HG03354 (cell line): ENCODE measurements at regions not wholly inside any gene's neighbourhood (a gene's known extent, or its start where the extent isn't known, plus 50 kb on each side); places are given as distances from the start of the nearest gene placed in this dataset.
"Not testable (repeated sequence)": the region's sequence is repeated elsewhere in the genome, so short reads cannot be mapped to it uniquely, and the experiment has no call there.

Experiments
- ATAC-seq: cut with Tn5 transposase; IDR thresholded peaks from one replicate; pipeline ENCODE4 v1.9.1; 2021; ENCODE audit warnings: mild to moderate bottlenecking; ENCODE audit not compliant: unreplicated experiment, poor library complexity, severe bottlenecking

- no peak for ATAC-seq
Observed at GRCh38 chr3:163474766-163475165, 1603.5 kb downstream of the SI start.

GRCh38 chr3:163468531-163469335 lies 1609.6 kb downstream of the SI start:
- ATAC-seq, result no peak

- ATAC-seq, result no peak
Observed at GRCh38 chr3:163462446-163462845, 1615.8 kb downstream of the SI start.

- ATAC-seq, result no peak
Observed at GRCh38 chr3:163450698-163451097, 1627.6 kb downstream of the SI start.

GRCh38 chr3:163438760-163439159 lies 1639.5 kb downstream of the SI start:
- no peak for ATAC-seq

GRCh38 chr3:163422671-163423070 lies 1655.6 kb downstream of the SI start:
- no peak for ATAC-seq

- ATAC-seq, result no peak
Observed at GRCh38 chr3:163391407-163392181, 1686.7 kb downstream of the SI start.

- ATAC-seq, result no peak
Observed at GRCh38 chr3:163384383-163384782, 1693.9 kb downstream of the SI start.

GRCh38 chr3:163382183-163382582 lies 1696.1 kb downstream of the SI start:
- no peak for ATAC-seq

- ATAC-seq, result no peak
Observed at GRCh38 chr3:163368168-163368567, 1710.1 kb downstream of the SI start.

GRCh38 chr3:163364717-163365116 lies 1713.6 kb downstream of the SI start:
- no peak for ATAC-seq

- no peak for ATAC-seq
Observed at GRCh38 chr3:163362151-163362550, 1716.1 kb downstream of the SI start.

- ATAC-seq, result not testable (repeated sequence)
Observed at GRCh38 chr3:163361357-163361878, 1716.9 kb downstream of the SI start.

GRCh38 chr3:163347944-163348343 lies 1730.4 kb downstream of the SI start:
- no peak for ATAC-seq

GRCh38 chr3:163335429-163335828 lies 1742.9 kb downstream of the SI start:
- no peak for ATAC-seq

- no peak for ATAC-seq
Observed at GRCh38 chr3:163328680-163329079, 1749.6 kb downstream of the SI start.

GRCh38 chr3:163327086-163327485 lies 1751.2 kb downstream of the SI start:
- no peak for ATAC-seq

- no peak for ATAC-seq
Observed at GRCh38 chr3:163315786-163316185, 1762.5 kb downstream of the SI start.

- no peak for ATAC-seq
Observed at GRCh38 chr3:163306405-163306804, 1771.9 kb downstream of the SI start.

- ATAC-seq, result no peak
Observed at GRCh38 chr3:163273694-163274093, 1777.1 kb downstream of the OTOL1 start.

- ATAC-seq, result no peak
Observed at GRCh38 chr3:163266731-163267130, 1770.1 kb downstream of the OTOL1 start.
